SK-N-MC (cell line): ENCODE measurements at regions not wholly inside any gene's neighbourhood (a gene's known extent, or its start where the extent isn't known, plus 50 kb on each side); places are given as distances from the start of the nearest gene placed in this dataset.

ENCODE experiments used
- DNase-seq: peaks from one replicate; pipeline ENCODE4 v3.0.0-alpha.2; 2011; ENCODE audit warnings: low read depth, low spot score
- H3K27ac ChIP-seq: fragments of 200-600 bp; sonication (generic); 2 replicates; pipeline ENCODE4 v1.5.1; 2016; ENCODE audit warnings: mixed run types
- H3K36me3 ChIP-seq: fragments of 200-600 bp; sonication (generic); 2 replicates; pipeline ENCODE4 v1.6.1; 2017; ENCODE audit warnings: antibody characterized with exemption, low read length, mixed read lengths; ENCODE audit not compliant: insufficient read depth
- H3K4me3 ChIP-seq: fragments of 200-600 bp; sonication (generic); 2 replicates; pipeline ENCODE4 v1.5.1; 2016
- H3K9ac ChIP-seq: fragments of 200-600 bp; sonication (generic); 2 replicates; pipeline ENCODE4 v1.8.0; 2017; ENCODE audit warnings: mixed run types, mixed read lengths; ENCODE audit not compliant: insufficient read length
- H3K9me3 ChIP-seq: fragments of 200-600 bp; sonication (generic); 2 replicates; pipeline ENCODE4 v1.6.1; 2017; ENCODE audit warnings: low read depth, mild to moderate bottlenecking, antibody characterized with exemption, low read length, moderate library complexity, mixed read lengths
- EZH2 ChIP-seq: fragments of 200-600 bp; sonication (generic); IDR thresholded peaks from one replicate; pipeline ENCODE4 v1.6.1; 2017; ENCODE audit warnings: antibody characterized with exemption
- FOXP2 ChIP-seq: optimal IDR thresholded peaks from 2 replicates; pipeline ENCODE3; 2011; ENCODE audit warnings: mild to moderate bottlenecking, moderate library complexity; ENCODE audit not compliant: insufficient read depth; ENCODE audit errors: extremely low read length, control extremely low read depth
- POLR2AphosphoS5 ChIP-seq: IDR thresholded peaks from 2 replicates; pipeline ENCODE4 v1.6.1; 2012; ENCODE audit warnings: mild to moderate bottlenecking, low read depth, low read length, borderline replicate concordance

- Histone ChIP-seq H3K4me3 (no peak overlapping the region), H3K9ac (no peak overlapping the region), H3K27ac (no peak overlapping the region), H3K36me3 (no peaks in the 10 kb centered on the region), H3K9me3 (no peaks in the 10 kb centered on the region)
- TF ChIP-seq POLR2AphosphoS5: no peak
- no peak for DNase-seq
Measured at GRCh38 chr3:187795207-187795960, 50.1 kb upstream of the BCL6 start.

GRCh38 chr3:187798126-187798525 is 52.9 kb upstream of the BCL6 start:
- no peaks in the 10 kb centered on the region for H3K36me3 ChIP-seq
- DNase-seq: no peak
- H3K9ac ChIP-seq: no peak overlapping the region
- no peak overlapping the region for H3K4me3 ChIP-seq
- no peak overlapping the region for H3K27ac ChIP-seq
- no peak for TF ChIP-seq POLR2AphosphoS5
- H3K9me3 ChIP-seq: no peaks in the 10 kb centered on the region

- Histone ChIP-seq H3K9me3 (no peaks in the 10 kb centered on the region), H3K9ac (no peak overlapping the region), H3K27ac (no peak overlapping the region), H3K36me3 (no peaks in the 10 kb centered on the region), H3K4me3 (no peak overlapping the region)
- DNase-seq: no peak
- TF ChIP-seq FOXP2 (no peak), EZH2 (no peak), POLR2AphosphoS5 (no peak)
Measured at GRCh38 chr3:187798531-187799530, 53.6 kb upstream of the BCL6 start.

- DNase-seq: no peak
- Histone ChIP-seq H3K9ac (no peak overlapping the region), H3K9me3 (no peaks in the 10 kb centered on the region), H3K27ac (no peak overlapping the region), H3K4me3 (no peak overlapping the region), H3K36me3 (no peaks in the 10 kb centered on the region)
- TF ChIP-seq FOXP2: no peak
- no peak for TF ChIP-seq EZH2
- no peak for TF ChIP-seq POLR2AphosphoS5
Measured at GRCh38 chr3:187799942-187800641, 54.8 kb upstream of the BCL6 start.

- no peaks in the 10 kb centered on the region for H3K9me3 ChIP-seq
- no peak overlapping the region for H3K27ac ChIP-seq
- no peaks in the 10 kb centered on the region for H3K36me3 ChIP-seq
- no peak for TF ChIP-seq FOXP2
- TF ChIP-seq EZH2: no peak
- TF ChIP-seq POLR2AphosphoS5: no peak
- H3K4me3 ChIP-seq: no peak overlapping the region
- no peak overlapping the region for H3K9ac ChIP-seq
- no peak for DNase-seq
Measured at GRCh38 chr3:187801152-187801551, 55.9 kb upstream of the BCL6 start.

- no peak for TF ChIP-seq FOXP2
- TF ChIP-seq EZH2: no peak
- TF ChIP-seq POLR2AphosphoS5: no peak
- no peak for DNase-seq
- Histone ChIP-seq H3K9me3 (no peaks in the 10 kb centered on the region), H3K36me3 (no peaks in the 10 kb centered on the region), H3K4me3 (no peak overlapping the region), H3K9ac (no peak overlapping the region), H3K27ac (no peak overlapping the region)
Measured at GRCh38 chr3:187802203-187802927, 57.1 kb upstream of the BCL6 start.

GRCh38 chr3:187802928-187803259 is 57.6 kb upstream of the BCL6 start:
- no peaks in the 10 kb centered on the region for H3K36me3 ChIP-seq
- no peak overlapping the region for H3K9ac ChIP-seq
- DNase-seq: no peak
- no peak overlapping the region for H3K27ac ChIP-seq
- no peaks in the 10 kb centered on the region for H3K9me3 ChIP-seq
- TF ChIP-seq POLR2AphosphoS5 (no peak), FOXP2 (no peak), EZH2 (no peak)
- H3K4me3 ChIP-seq: no peak overlapping the region

GRCh38 chr3:187804120-187804744 is 59.0 kb upstream of the BCL6 start:
- Histone ChIP-seq H3K9me3 (no peaks in the 10 kb centered on the region), H3K36me3 (no peaks in the 10 kb centered on the region), H3K27ac (no peak overlapping the region), H3K4me3 (no peak overlapping the region), H3K9ac (no peak overlapping the region)
- no peak for DNase-seq
- TF ChIP-seq FOXP2 (no peak), EZH2 (no peak), POLR2AphosphoS5 (no peak)
